IMR-90 (cell line): ENCODE measurements at regions not wholly inside any gene's neighbourhood (a gene's known extent, or its start where the extent isn't known, plus 50 kb on each side); places are given as distances from the start of the nearest gene placed in this dataset.

Experiments used
- ATAC-seq: fragments of 200-7000 bp; cut with Tn5 transposase; 2 replicates; pipeline ENCODE4 v1.9.1; 2020; ENCODE audit warnings: low read depth, mild to moderate bottlenecking, moderate library complexity
- BruUV-seq: library from RNA; stranded (reverse); fragments of 400-500 nt; replicated peaks from 2 replicates; lab custom pipeline; 2021; lab: Mats Ljungman, UMichigan
- CTCF ChIA-PET: fragments of 300-600 bp; formaldehyde crosslinking; extraction: SDS; loops from one replicate; lab custom pipeline; 2021; ENCODE audit warnings: antibody characterized with exemption; lab: Yijun Ruan, JAX
- POLR2A ChIA-PET: fragments of 300-600 bp; sonication (Branson Sonifier 250); formaldehyde crosslinking; loops from one replicate; lab custom pipeline; 2022; ENCODE audit warnings: antibody characterized with exemption; ENCODE audit not compliant: unreplicated experiment; lab: Charles Lee
- DNase-seq: peaks from one replicate; pipeline ENCODE4 v3.0.0; 2013
- H2AFZ ChIP-seq: replicated peaks from 2 replicates; pipeline ENCODE3; 2013; ENCODE audit warnings: low read length, mild to moderate bottlenecking; ENCODE audit not compliant: poor library complexity
- H2AK5ac ChIP-seq: 2 replicates; pipeline ENCODE4 v1.6.1; 2013; ENCODE audit warnings: low read depth, low read length, inconsistent platforms
- H2AK9ac ChIP-seq: replicated peaks from 2 replicates; pipeline ENCODE3; 2013; ENCODE audit warnings: mild to moderate bottlenecking, low read depth, low read length, moderate library complexity; ENCODE audit not compliant: poor library complexity
- H2BK120ac ChIP-seq: 2 replicates; pipeline ENCODE4 v1.6.1; 2013; ENCODE audit warnings: low read depth, low read length, inconsistent platforms
- H2BK15ac ChIP-seq: 3 replicates; pipeline ENCODE4 v1.6.1; 2013; ENCODE audit warnings: low read depth, low read length, inconsistent platforms
- H2BK20ac ChIP-seq: 2 replicates; pipeline ENCODE4 v1.6.1; 2013; ENCODE audit warnings: low read depth, mild to moderate bottlenecking, inconsistent platforms, low read length, moderate library complexity
- H2BK5ac ChIP-seq: 2 replicates; pipeline ENCODE4 v1.6.1; 2013; ENCODE audit warnings: mild to moderate bottlenecking, low read depth, low read length, inconsistent platforms; ENCODE audit not compliant: poor library complexity, severe bottlenecking
- H3K14ac ChIP-seq: replicated peaks from 2 replicates; pipeline ENCODE4 v1.6.1; 2013; ENCODE audit warnings: low read depth, low read length, inconsistent platforms
- H3K18ac ChIP-seq: 2 replicates; pipeline ENCODE4 v1.6.1; 2013; ENCODE audit warnings: low read depth, low read length, control low read depth
- H3K23ac ChIP-seq: 2 replicates; pipeline ENCODE4 v1.6.1; 2013; ENCODE audit warnings: low read depth, low read length, inconsistent platforms
- H3K27ac ChIP-seq: 2 replicates; pipeline ENCODE4 v1.5.1; 2013; ENCODE audit warnings: mild to moderate bottlenecking, control low read depth, low read length; ENCODE audit not compliant: insufficient read depth
- H3K27me3 ChIP-seq: 2 replicates; pipeline ENCODE4 v1.6.1; 2013; ENCODE audit warnings: low read length; ENCODE audit not compliant: control insufficient read depth, insufficient read depth
- H3K36me3 ChIP-seq: 2 replicates; pipeline ENCODE4 v1.6.1; 2013; ENCODE audit warnings: low read length, mixed read lengths; ENCODE audit not compliant: control insufficient read depth, insufficient read depth
- H3K4ac ChIP-seq: 2 replicates; pipeline ENCODE4 v1.6.1; 2013; ENCODE audit warnings: low read depth, low read length, inconsistent platforms
- H3K4me1 ChIP-seq: 2 replicates; pipeline ENCODE4 v1.6.1; 2013; ENCODE audit warnings: low read length, mixed read lengths; ENCODE audit not compliant: control insufficient read depth, insufficient read depth
- H3K4me2 ChIP-seq: 2 replicates; pipeline ENCODE4 v1.6.1; 2013; ENCODE audit warnings: low read depth, mild to moderate bottlenecking, control low read depth, low read length, moderate library complexity
- H3K4me3 ChIP-seq: 2 replicates; pipeline ENCODE4 v1.5.1; 2013; ENCODE audit warnings: low read depth, mild to moderate bottlenecking, control low read depth, low read length, moderate library complexity; ENCODE audit not compliant: insufficient read depth
- H3K56ac ChIP-seq: 2 replicates; pipeline ENCODE4 v1.6.1; 2013; ENCODE audit warnings: low read length, inconsistent platforms; ENCODE audit not compliant: insufficient read depth; ENCODE audit errors: extremely low read depth
- H3K79me1 ChIP-seq, 2 experiments: 2 replicates each; pipeline ENCODE4 v1.6.1; 2013; ENCODE audit warnings: low read length in 2 of 2, inconsistent platforms in 1 of 2, low read depth in 1 of 2
- H3K9ac ChIP-seq: 2 replicates; pipeline ENCODE4 v1.6.1; 2013; ENCODE audit warnings: low read depth, low read length, control low read depth
- H3K9me1 ChIP-seq: 2 replicates; pipeline ENCODE4 v1.6.1; 2013; ENCODE audit warnings: low read length, inconsistent platforms; ENCODE audit not compliant: insufficient read depth
- H3K9me3 ChIP-seq: 2 replicates; pipeline ENCODE4 v1.6.1; 2013; ENCODE audit warnings: low read length; ENCODE audit not compliant: control insufficient read depth, insufficient read depth
- H4K20me1 ChIP-seq: 2 replicates; pipeline ENCODE4 v1.6.1; 2013; ENCODE audit warnings: low read length, inconsistent platforms; ENCODE audit not compliant: insufficient read depth
- H4K5ac ChIP-seq: 2 replicates; pipeline ENCODE4 v1.6.1; 2013; ENCODE audit warnings: mild to moderate bottlenecking, low read depth, low read length, control low read depth
- H4K8ac ChIP-seq, 2 experiments: 2 replicates each; pipeline ENCODE4 v1.6.1; 2013; ENCODE audit warnings: low read depth in 2 of 2, low read length in 2 of 2, control low read depth in 1 of 2, inconsistent platforms in 1 of 2
- H4K91ac ChIP-seq: 2 replicates; pipeline ENCODE4 v1.6.1; 2013; ENCODE audit warnings: low read depth, low read length, inconsistent platforms; ENCODE audit not compliant: insufficient read depth
- CTCF ChIP-seq: conservative IDR thresholded peaks from 2 replicates; pipeline ENCODE4 v1.5.1; 2012; ENCODE audit warnings: mild to moderate bottlenecking, low read depth, low read length, improper control_type of control experiment
- USF2 ChIP-seq: fragments of 150-350 bp; IDR thresholded peaks from 2 replicates; pipeline ENCODE4 v1.6.1; 2017; ENCODE audit warnings: mild to moderate bottlenecking, antibody characterized with exemption, low read length, low read depth
- WGBS, 2 experiments: methylation state at CpG; one replicate each; pipeline versions ENCODE4 v1.1.5 to v1.1.7; 2013; ENCODE audit warnings: missing lambda C conversion rate in 2 of 2; ENCODE audit not compliant: insufficient read length in 1 of 2; ENCODE audit errors: extremely low coverage in 2 of 2; 5-methylcytosine and 5-hydroxymethylcytosine counted together
- dilution Hi-C: fragments of 300-500 bp; cut with HindIII; formaldehyde crosslinking; loops from one replicate; pipeline ENCODE4 v1.14.3; 2018; ENCODE audit warnings: low sequenced_read_pairs; ENCODE audit not compliant: unreplicated experiment
- in situ Hi-C: fragments of 300-500 bp; cut with MboI; formaldehyde crosslinking; loops from 3 replicates; pipeline ENCODE4 v1.14.3; 2019; ENCODE audit warnings: low sequenced_read_pairs, inconsistent platforms, mixed read lengths
- intact Hi-C: fragments of 100-400 bp; cut with micrococcal nuclease; formaldehyde crosslinking; loops from 2 replicates; pipeline ENCODE4 v1.10.0; 2022

GRCh38 chr12:5154091-5154490 lies 110.4 kb downstream of the KCNA5 start:
- H2BK15ac ChIP-seq, result no peak overlapping the region
- DNase-seq, result no peak
- H3K18ac ChIP-seq, result no peak overlapping the region
- H3K14ac ChIP-seq, result no peak overlapping the region
- H3K4ac ChIP-seq, result no peak overlapping the region
- no peaks in the 10 kb centered on the region for H4K20me1 ChIP-seq
- H4K5ac ChIP-seq, result no peak overlapping the region
- no peak overlapping the region for H2BK5ac ChIP-seq
- H3K4me1 ChIP-seq, result no peaks in the 10 kb centered on the region
- H2AFZ ChIP-seq, result no peak overlapping the region
- no peaks in the 10 kb centered on the region for H3K9me3 ChIP-seq
- no peak for ATAC-seq
- H3K23ac ChIP-seq, result no peak overlapping the region
- H3K4me2 ChIP-seq, result no peak overlapping the region
- no peak overlapping the region for H3K4me3 ChIP-seq
- H3K36me3 ChIP-seq, result no peaks in the 10 kb centered on the region
- no peaks in the 10 kb centered on the region for H3K79me1 ChIP-seq
- no peak overlapping the region for H2AK5ac ChIP-seq
- dilution Hi-C loops, result no loop called here
- no peak overlapping the region for H2BK120ac ChIP-seq
- no peak overlapping the region; the same call in 1 of the 2 replicates for H4K91ac ChIP-seq
- intact Hi-C loops, result no loop called here
- no peak overlapping the region for H3K27ac ChIP-seq
- H3K9ac ChIP-seq, result no peak overlapping the region
- no peak overlapping the region for H2BK20ac ChIP-seq
- peaks cover 13% of the 10 kb centered on the region for H3K27me3 ChIP-seq
- no peak overlapping the region for H4K8ac ChIP-seq
- in situ Hi-C loops, result no loop called here
- no TSS peak for BruUV-seq
- 33% methylated on average over 1 of the region's 5 CpGs; no CpG with 5 or more reads in 1 of the 2 experiments for WGBS, 2 experiments
- ChIA-PET POLR2A (no interaction called here), CTCF (no interaction called here)
- TF ChIP-seq USF2 (no peak), CTCF (peak; percentile 9; the same call in 1 of the 2 replicates)
- H3K56ac ChIP-seq, result no peak overlapping the region
- 0 out of 2 replicates have a peak, but pooled peaks cover 3% of the 10 kb centered on the region for H3K9me1 ChIP-seq
- no peak overlapping the region for H2AK9ac ChIP-seq
